VCaP (cell line): ENCODE measurements at regions not wholly inside any gene's neighbourhood (a gene's known extent, or its start where the extent isn't known, plus 50 kb on each side); places are given as distances from the start of the nearest gene placed in this dataset.

Source experiments
- H3K27ac ChIP-seq: fragments of 450-650 bp; 2 replicates; pipeline ENCODE4 v1.5.1; 2017
- TF ChIP-seq, protein P1 (sequence below): fragments of 450-650 bp; conservative IDR thresholded peaks from 2 replicates; pipeline ENCODE4 v1.5.1; 2017; ENCODE audit warnings: mild to moderate bottlenecking, moderate library complexity

DNA sequence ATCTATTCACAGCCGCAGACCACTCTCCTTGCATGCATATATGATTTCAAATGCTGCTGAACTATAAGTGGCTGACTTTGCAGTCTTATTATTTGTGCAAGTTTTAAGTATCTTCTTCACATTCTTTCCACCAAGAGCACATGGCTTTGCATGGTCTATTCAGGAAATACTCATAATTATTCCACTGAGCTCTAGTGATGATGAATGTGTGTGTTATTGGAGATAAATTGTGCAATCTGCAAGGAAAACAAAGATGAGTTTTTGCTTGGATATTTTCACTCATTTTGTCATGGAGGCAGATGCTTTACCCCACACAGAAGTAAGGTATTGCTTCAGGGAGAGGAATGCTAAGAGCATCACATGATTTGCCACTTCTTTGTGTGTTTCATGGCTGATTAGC is 764.6 kb downstream of the TBC1D32 start:
- TF ChIP-seq, protein P1, sequence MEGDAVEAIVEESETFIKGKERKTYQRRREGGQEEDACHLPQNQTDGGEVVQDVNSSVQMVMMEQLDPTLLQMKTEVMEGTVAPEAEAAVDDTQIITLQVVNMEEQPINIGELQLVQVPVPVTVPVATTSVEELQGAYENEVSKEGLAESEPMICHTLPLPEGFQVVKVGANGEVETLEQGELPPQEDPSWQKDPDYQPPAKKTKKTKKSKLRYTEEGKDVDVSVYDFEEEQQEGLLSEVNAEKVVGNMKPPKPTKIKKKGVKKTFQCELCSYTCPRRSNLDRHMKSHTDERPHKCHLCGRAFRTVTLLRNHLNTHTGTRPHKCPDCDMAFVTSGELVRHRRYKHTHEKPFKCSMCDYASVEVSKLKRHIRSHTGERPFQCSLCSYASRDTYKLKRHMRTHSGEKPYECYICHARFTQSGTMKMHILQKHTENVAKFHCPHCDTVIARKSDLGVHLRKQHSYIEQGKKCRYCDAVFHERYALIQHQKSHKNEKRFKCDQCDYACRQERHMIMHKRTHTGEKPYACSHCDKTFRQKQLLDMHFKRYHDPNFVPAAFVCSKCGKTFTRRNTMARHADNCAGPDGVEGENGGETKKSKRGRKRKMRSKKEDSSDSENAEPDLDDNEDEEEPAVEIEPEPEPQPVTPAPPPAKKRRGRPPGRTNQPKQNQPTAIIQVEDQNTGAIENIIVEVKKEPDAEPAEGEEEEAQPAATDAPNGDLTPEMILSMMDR: no peak

DNA sequence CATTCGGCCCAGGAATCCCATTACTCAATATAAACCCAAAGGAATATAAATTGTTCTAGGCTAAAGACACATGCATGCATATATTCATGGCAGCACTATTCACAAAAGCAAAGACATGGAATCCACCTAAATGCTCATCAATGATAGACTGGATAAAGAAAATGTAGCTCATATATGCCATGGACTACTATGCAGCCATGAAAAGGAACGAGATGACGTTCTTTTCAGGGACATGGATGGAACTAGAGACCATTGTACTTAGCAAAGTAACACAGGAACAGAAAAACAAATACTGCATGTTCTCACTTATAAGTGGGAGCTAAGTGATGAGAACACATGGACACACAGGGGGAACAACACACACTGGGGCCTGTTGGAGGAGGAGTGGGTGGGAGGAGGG is 769.5 kb downstream of the TBC1D32 start:
- H3K27ac ChIP-seq: no peak overlapping the region
- TF ChIP-seq, protein P1: no peak

More for the DNA sequence above, 764.6 kb downstream of the TBC1D32 start:
- no peak overlapping the region for H3K27ac ChIP-seq

GRCh38 chr6:120558294-120558693 is 776.0 kb downstream of the TBC1D32 start:
- no peak overlapping the region for H3K27ac ChIP-seq
- TF ChIP-seq, protein P1: no peak

DNA sequence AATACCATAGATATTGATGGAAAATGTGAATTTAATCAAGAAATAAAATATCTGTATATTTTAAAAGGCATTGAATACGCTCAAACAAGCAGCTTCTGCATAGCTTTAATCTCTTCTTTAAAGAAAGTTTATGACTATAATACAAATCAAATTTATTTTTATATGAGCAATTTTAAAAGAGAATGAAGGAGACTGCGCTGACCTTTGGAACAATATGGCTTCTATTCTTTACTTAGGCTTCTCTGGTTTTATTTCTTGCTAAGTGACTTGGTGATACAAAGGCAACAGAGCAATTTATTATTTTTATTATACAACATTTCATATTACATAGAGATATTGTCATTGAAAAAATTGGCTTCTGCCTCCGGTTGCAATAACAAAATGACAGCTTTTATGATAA is 776.7 kb downstream of the TBC1D32 start:
- H3K27ac ChIP-seq: no peak overlapping the region
- TF ChIP-seq, protein P1: no peak

DNA sequence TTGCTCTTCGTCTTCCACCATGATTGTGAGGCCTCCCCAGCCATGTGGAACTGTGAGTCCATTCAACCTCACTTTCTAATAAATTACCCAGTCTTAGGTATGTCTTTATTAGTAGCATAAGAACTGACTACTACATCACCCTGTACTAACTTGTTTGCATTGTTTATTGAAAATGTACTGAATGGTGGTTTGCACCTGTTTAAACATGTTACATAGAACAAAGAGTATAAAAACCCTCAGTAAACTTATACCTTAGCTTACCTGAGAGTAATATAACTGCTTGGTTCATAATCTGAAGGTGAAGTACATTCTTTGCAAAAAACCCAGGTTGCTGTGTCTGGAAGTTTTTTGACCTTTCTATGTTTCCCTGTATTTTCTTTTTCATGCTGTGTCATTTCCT is 777.8 kb downstream of the TBC1D32 start:
- no peak overlapping the region for H3K27ac ChIP-seq
- TF ChIP-seq, protein P1: no peak

- no peak overlapping the region for H3K27ac ChIP-seq
- TF ChIP-seq, protein P1: no peak
Measured at GRCh38 chr6:120553353-120553752, 780.9 kb downstream of the TBC1D32 start.

- no peak overlapping the region for H3K27ac ChIP-seq
- TF ChIP-seq, protein P1: no peak
Measured at GRCh38 chr6:120545353-120545752, 788.9 kb downstream of the TBC1D32 start.

DNA sequence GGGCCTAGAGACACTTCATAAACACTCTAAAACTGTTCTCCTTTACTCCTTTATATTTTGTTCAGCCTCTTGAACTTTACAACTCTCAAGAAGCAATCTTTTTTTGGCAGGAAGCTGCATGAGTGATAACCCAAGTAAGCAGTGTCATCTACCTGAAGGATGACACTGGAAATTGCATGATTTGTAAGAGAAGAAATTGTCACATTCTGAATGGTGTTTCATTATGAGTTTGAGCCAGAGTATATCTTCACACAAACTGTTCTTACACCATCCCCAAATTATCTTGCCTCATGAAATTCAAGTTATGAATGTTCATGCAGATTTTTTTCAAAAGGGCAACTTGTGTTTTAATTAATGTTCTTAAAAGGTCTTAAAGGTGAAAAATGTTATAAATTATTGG is 799.3 kb downstream of the TBC1D32 start:
- H3K27ac ChIP-seq: no peak overlapping the region

More for the DNA sequence above, 799.3 kb downstream of the TBC1D32 start:
- TF ChIP-seq, protein P1: no peak
